GM13976 (cell line): ENCODE measurements at regions not wholly inside any gene's neighbourhood (a gene's known extent, or its start where the extent isn't known, plus 50 kb on each side); places are given as distances from the start of the nearest gene placed in this dataset.

Experiments
- DNase-seq: peaks from one replicate; pipeline ENCODE4 v3.0.0; 2012; ENCODE audit warnings: low spot score
- in situ Hi-C: fragments of 300-500 bp; cut with MboI; formaldehyde crosslinking; loops from one replicate; pipeline ENCODE4 v1.12.0; 2022; ENCODE audit warnings: low sequenced_read_pairs, mixed read lengths, inconsistent platforms; ENCODE audit not compliant: unreplicated experiment
- TF ChIP-seq, protein P1 (sequence below): IDR thresholded peaks from 2 replicates; pipeline ENCODE4 v1.5.1; 2012; ENCODE audit warnings: borderline replicate concordance, mild to moderate bottlenecking; ENCODE audit not compliant: insufficient read depth; ENCODE audit errors: extremely low read depth, missing control alignments, control extremely low read depth

- DNase-seq, result no peak
- TF ChIP-seq, protein P1, sequence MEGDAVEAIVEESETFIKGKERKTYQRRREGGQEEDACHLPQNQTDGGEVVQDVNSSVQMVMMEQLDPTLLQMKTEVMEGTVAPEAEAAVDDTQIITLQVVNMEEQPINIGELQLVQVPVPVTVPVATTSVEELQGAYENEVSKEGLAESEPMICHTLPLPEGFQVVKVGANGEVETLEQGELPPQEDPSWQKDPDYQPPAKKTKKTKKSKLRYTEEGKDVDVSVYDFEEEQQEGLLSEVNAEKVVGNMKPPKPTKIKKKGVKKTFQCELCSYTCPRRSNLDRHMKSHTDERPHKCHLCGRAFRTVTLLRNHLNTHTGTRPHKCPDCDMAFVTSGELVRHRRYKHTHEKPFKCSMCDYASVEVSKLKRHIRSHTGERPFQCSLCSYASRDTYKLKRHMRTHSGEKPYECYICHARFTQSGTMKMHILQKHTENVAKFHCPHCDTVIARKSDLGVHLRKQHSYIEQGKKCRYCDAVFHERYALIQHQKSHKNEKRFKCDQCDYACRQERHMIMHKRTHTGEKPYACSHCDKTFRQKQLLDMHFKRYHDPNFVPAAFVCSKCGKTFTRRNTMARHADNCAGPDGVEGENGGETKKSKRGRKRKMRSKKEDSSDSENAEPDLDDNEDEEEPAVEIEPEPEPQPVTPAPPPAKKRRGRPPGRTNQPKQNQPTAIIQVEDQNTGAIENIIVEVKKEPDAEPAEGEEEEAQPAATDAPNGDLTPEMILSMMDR, result no peak
- in situ Hi-C loops, result no loop called here
Measured at GRCh38 chr2:187857826-187858225, 303.6 kb upstream of the TFPI start.

GRCh38 chr2:187862715-187863114 is 308.5 kb upstream of the TFPI start:
- no peak for DNase-seq
- TF ChIP-seq, protein P1, result no peak
- in situ Hi-C loops, result no loop called here

GRCh38 chr2:187865025-187865424 is 310.8 kb upstream of the TFPI start:
- DNase-seq, result no peak
- TF ChIP-seq, protein P1, result no peak
- in situ Hi-C loops, result no loop called here

GRCh38 chr2:187867165-187867564 is 312.9 kb upstream of the TFPI start:
- in situ Hi-C loops, result no loop called here
- no peak for DNase-seq

DNA sequence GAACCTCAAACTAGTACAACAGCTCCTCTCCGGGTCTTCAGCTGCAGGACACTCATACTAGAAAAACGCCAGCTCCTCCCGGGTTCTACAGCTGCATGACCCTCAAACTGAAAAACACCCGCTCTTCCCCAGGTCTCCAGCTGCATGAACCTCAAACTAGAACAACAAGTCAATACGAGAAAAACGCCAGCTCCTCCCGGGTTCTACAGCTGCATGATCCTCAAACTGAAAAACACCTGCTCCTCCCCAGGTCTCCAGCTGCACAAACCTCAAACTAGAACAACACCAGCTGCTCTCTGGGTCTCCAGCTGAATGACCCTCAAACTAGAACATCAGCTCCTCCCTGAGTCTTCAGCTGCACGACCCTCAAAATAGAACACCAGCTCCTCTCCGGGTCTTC is 315.0 kb upstream of the TFPI start:
- in situ Hi-C loops, result no loop called here
- TF ChIP-seq, protein P1, result no peak
- no peak for DNase-seq

More at GRCh38 chr2:187867165-187867564, 312.9 kb upstream of the TFPI start:
- TF ChIP-seq, protein P1, result no peak

DNA sequence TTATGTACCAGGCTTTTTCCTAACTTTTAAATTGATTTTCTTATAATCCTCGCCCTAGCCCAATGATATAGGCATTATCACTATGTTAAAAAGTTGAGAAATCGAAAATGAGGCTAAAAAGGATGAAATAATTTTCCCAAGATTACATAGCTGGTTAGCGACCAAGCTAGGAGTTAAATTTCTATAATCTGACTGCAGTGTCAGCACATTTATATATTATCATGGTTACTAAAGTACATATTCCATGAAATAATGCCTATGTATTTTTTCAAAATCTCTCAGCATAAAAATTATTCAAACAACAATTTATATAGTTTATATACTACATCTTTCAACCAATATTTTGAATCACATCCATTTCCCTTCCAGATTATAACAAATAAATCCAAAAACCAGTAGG is 317.3 kb upstream of the TFPI start:
- in situ Hi-C loops, result no loop called here
- DNase-seq, result no peak
- TF ChIP-seq, protein P1, result no peak

DNA sequence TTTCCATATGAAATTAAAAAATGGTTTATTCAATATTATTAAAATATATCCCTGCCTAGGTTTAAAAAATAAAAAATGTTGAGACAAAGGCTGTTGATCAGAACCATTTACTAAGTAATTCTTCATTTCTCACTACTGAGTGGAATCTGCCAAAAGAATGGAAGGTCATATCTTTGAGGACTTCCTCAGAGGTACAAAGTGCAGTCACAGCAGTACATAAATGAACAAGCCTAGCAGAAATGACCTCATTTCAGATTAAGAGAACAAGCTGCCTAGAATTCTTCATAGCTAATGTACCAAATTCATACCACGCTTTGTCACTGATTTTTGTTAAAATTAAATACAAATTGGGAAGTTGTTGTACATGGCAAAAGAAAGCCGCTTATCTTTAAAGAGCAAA is 318.9 kb upstream of the TFPI start:
- DNase-seq, result no peak
- in situ Hi-C loops, result no loop called here
- TF ChIP-seq, protein P1, result no peak
